Adrenal gland (tissue), 5 donors: ENCODE measurements at regions not wholly inside any gene's neighbourhood (a gene's known extent, or its start where the extent isn't known, plus 50 kb on each side); places are given as distances from the start of the nearest gene placed in this dataset.

Source experiments
- CTCF ChIP-seq, 6 experiments: fragments of 450-650 bp in 4 of 6; fragments of 200-600 bp in 2 of 6; sonication (generic) in 1 of 6; IDR thresholded peaks; 1 replicate in 5 of 6; 2 replicates in 1 of 6; pipeline versions ENCODE4 v1.5.1 to v1.8.0; 2016 to 2021; ENCODE audit warnings: antibody characterized with exemption in 6 of 6, mild to moderate bottlenecking in 2 of 6, moderate library complexity in 1 of 6
- POLR2A ChIP-seq, 2 donors: fragments of 450-650 bp; IDR thresholded peaks; one replicate each; pipeline ENCODE4 v1.6.1; 2017; ENCODE audit warnings: antibody characterized with exemption in 2 of 2, mild to moderate bottlenecking in 2 of 2, moderate library complexity in 1 of 2
- donor health status: DM: no; HTN: no; CAD: no.

GRCh38 chr5:27571681-27572080 is 533.3 kb upstream of the CDH9 start:
- TF ChIP-seq CTCF (IDR thresholded peaks at IDR 0.05) (no peak), POLR2A (IDR thresholded peaks at IDR 0.05) (no peak)
